ENCODE measurements at regions not wholly inside any gene's neighbourhood (a gene's known extent, or its start where the extent isn't known, plus 50 kb on each side); places are given as distances from the start of the nearest gene placed in this dataset.

- no peak for DNase-seq
- H3K27ac ChIP-seq = no peak overlapping the region
- H3K36me3 ChIP-seq (replicated peaks) = no peaks in the 10 kb centered on the region
- H3K27me3 ChIP-seq (replicated peaks) = no peaks in the 10 kb centered on the region
- H3K4me3 ChIP-seq (ENCODE audit: low read depth, low read length) = no peak overlapping the region
- TF ChIP-seq CTCF (IDR thresholded peaks at IDR 0.05; ENCODE audit: low read depth, low read length, missing control alignments) = no peak
- in situ Hi-C loops (cut with HindIII; ENCODE audit: low pct_ligation_motif_present, low sequenced_read_pairs) = no loop called here
Measured at GRCh38 chr13:80465321-80465720, 124.4 kb upstream of the SPRY2 start.

- Histone ChIP-seq H3K27me3 (replicated peaks) (no peaks in the 10 kb centered on the region), H3K36me3 (replicated peaks) (no peaks in the 10 kb centered on the region), H3K27ac (no peak overlapping the region), H3K4me3 (ENCODE audit: low read depth, low read length) (no peak overlapping the region)
- DNase-seq = no peak
- in situ Hi-C loops (cut with HindIII; ENCODE audit: low pct_ligation_motif_present, low sequenced_read_pairs) = no loop called here
- TF ChIP-seq CTCF (IDR thresholded peaks at IDR 0.05; ENCODE audit: low read depth, low read length, missing control alignments) = no peak
Measured at GRCh38 chr13:80463673-80464352, 122.9 kb upstream of the SPRY2 start.

DNA sequence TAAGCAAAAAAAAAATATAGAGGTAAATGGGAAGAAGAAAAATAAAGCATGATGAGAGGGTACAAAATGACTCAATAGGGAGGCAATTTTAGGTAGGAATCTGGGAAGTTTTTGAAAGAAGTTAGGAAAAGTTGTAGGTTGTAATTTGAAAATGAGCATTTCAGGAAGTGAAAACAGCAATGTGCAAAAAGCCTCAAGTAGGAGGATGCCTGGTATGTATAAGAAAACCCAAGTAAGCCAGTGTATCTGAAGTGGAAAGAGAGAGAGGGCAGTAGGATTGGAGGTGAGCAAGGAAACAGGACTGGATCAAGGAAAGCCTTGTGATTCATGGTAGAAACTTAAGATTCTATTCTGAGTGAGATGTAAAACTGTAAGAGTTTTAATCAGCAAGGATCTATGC lies 121.6 kb upstream of the SPRY2 start:
- TF ChIP-seq CTCF (IDR thresholded peaks at IDR 0.05; ENCODE audit: low read depth, low read length, missing control alignments) = no peak
- Histone ChIP-seq H3K36me3 (replicated peaks) (no peaks in the 10 kb centered on the region), H3K27me3 (replicated peaks) (no peaks in the 10 kb centered on the region), H3K27ac (no peak overlapping the region), H3K4me3 (ENCODE audit: low read depth, low read length) (no peak overlapping the region)
- in situ Hi-C loops (cut with HindIII; ENCODE audit: low pct_ligation_motif_present, low sequenced_read_pairs) = no loop called here
- no peak for DNase-seq

GRCh38 chr13:80462037-80462436 lies 121.1 kb upstream of the SPRY2 start:
- no peak for TF ChIP-seq CTCF (IDR thresholded peaks at IDR 0.05; ENCODE audit: low read depth, low read length, missing control alignments)
- Histone ChIP-seq H3K4me3 (ENCODE audit: low read depth, low read length) (no peak overlapping the region), H3K27me3 (replicated peaks) (no peaks in the 10 kb centered on the region), H3K27ac (no peak overlapping the region), H3K36me3 (replicated peaks) (no peaks in the 10 kb centered on the region)
- in situ Hi-C loops (cut with HindIII; ENCODE audit: low pct_ligation_motif_present, low sequenced_read_pairs) = no loop called here
- no peak for DNase-seq

GRCh38 chr13:80458543-80458942 lies 117.6 kb upstream of the SPRY2 start:
- peak overlapping the region; percentile 62 for H3K27ac ChIP-seq
- H3K4me3 ChIP-seq (ENCODE audit: low read depth, low read length) = no peak overlapping the region
- H3K27me3 ChIP-seq (replicated peaks) = no peaks in the 10 kb centered on the region
- in situ Hi-C loops (cut with HindIII; ENCODE audit: low pct_ligation_motif_present, low sequenced_read_pairs) = no loop called here
- no peaks in the 10 kb centered on the region for H3K36me3 ChIP-seq (replicated peaks)
- TF ChIP-seq CTCF (IDR thresholded peaks at IDR 0.05; ENCODE audit: low read depth, low read length, missing control alignments) = no peak
- DNase-seq = peak; percentile 62

GRCh38 chr13:80454245-80454644 lies 113.3 kb upstream of the SPRY2 start:
- in situ Hi-C loops (cut with HindIII; ENCODE audit: low pct_ligation_motif_present, low sequenced_read_pairs) = no loop called here
- peak; percentile 55 for DNase-seq
- no peak overlapping the region for H3K4me3 ChIP-seq (ENCODE audit: low read depth, low read length)

More at GRCh38 chr13:80454245-80454644, 113.3 kb upstream of the SPRY2 start:
- no peak for TF ChIP-seq CTCF (IDR thresholded peaks at IDR 0.05; ENCODE audit: low read depth, low read length, missing control alignments)
- Histone ChIP-seq H3K27ac (no peak overlapping the region), H3K36me3 (replicated peaks) (no peaks in the 10 kb centered on the region), H3K27me3 (replicated peaks) (no peaks in the 10 kb centered on the region)
